Progenitor cell of endocrine pancreas (in vitro differentiated cells): ENCODE measurements at regions not wholly inside any gene's neighbourhood (a gene's known extent, or its start where the extent isn't known, plus 50 kb on each side); places are given as distances from the start of the nearest gene placed in this dataset.
A peak's percentile ranks its signal among the peaks of the same experiment; 100 is the strongest.

ENCODE experiments used
- DNase-seq: peaks from one replicate; pipeline ENCODE4 v3.0.0; 2021; ENCODE audit warnings: low spot score; ENCODE audit not compliant: unreplicated experiment
- H3K27ac Mint-ChIP-seq: 2 replicates; pipeline ENCODE4 v1.8.0; 2021; ENCODE audit warnings: mild to moderate bottlenecking, moderate library complexity, mixed read lengths
- H3K27me3 Mint-ChIP-seq: 2 replicates; pipeline ENCODE4 v1.8.0; 2021; ENCODE audit warnings: mixed read lengths
- H3K36me3 Mint-ChIP-seq: 2 replicates; pipeline ENCODE4 v1.8.0; 2022; ENCODE audit warnings: mixed read lengths; ENCODE audit not compliant: insufficient read depth
- H3K4me1 Mint-ChIP-seq: 2 replicates; pipeline ENCODE4 v1.8.0; 2021; ENCODE audit warnings: low read depth, mixed read lengths
- H3K4me3 Mint-ChIP-seq: 2 replicates; pipeline ENCODE4 v1.8.0; 2021; ENCODE audit warnings: low read depth, mild to moderate bottlenecking, moderate library complexity, mixed read lengths
- H3K9me3 Mint-ChIP-seq: 2 replicates; pipeline ENCODE4 v1.8.0; 2021; ENCODE audit warnings: low read depth, mixed read lengths
- TF ChIP-seq, protein P1 (sequence below): fragments of 200-600 bp; sonication (generic); IDR thresholded peaks from one replicate; pipeline ENCODE4 v1.5.0; 2021; ENCODE audit warnings: antibody characterized with exemption, mild to moderate bottlenecking; ENCODE audit not compliant: unreplicated experiment

DNA sequence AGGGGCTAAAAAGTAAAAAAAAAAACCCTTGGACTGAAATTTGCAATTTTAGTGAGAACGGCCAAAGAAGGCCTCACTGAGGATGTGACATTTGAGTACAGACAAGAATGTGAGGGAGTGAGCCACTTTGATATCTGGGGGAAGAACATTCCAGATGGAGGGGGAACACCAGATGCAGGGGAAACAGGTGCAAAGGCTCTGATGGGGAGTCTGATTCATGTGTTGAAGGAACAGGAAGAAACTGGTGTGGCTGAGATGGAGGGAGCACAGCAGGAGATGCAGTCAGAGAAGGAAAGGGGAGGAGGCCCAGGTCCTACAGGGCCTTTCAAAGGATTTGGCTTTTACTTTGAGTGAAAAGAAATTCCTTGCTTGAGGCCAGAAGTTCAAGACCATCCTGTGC, 615.7 kb upstream of the NRP1 start:
- Mint-ChIP-seq H3K27me3 (peaks cover 3% of the 10 kb centered on the region), H3K27ac (no peak overlapping the region), H3K4me1 (no peaks in the 10 kb centered on the region), H3K4me3 (no peak overlapping the region), H3K9me3 (peaks cover 4% of the 10 kb centered on the region), H3K36me3 (no peaks in the 10 kb centered on the region)
- TF ChIP-seq, protein P1, sequence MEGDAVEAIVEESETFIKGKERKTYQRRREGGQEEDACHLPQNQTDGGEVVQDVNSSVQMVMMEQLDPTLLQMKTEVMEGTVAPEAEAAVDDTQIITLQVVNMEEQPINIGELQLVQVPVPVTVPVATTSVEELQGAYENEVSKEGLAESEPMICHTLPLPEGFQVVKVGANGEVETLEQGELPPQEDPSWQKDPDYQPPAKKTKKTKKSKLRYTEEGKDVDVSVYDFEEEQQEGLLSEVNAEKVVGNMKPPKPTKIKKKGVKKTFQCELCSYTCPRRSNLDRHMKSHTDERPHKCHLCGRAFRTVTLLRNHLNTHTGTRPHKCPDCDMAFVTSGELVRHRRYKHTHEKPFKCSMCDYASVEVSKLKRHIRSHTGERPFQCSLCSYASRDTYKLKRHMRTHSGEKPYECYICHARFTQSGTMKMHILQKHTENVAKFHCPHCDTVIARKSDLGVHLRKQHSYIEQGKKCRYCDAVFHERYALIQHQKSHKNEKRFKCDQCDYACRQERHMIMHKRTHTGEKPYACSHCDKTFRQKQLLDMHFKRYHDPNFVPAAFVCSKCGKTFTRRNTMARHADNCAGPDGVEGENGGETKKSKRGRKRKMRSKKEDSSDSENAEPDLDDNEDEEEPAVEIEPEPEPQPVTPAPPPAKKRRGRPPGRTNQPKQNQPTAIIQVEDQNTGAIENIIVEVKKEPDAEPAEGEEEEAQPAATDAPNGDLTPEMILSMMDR, result no peak
- no peak for DNase-seq

DNA sequence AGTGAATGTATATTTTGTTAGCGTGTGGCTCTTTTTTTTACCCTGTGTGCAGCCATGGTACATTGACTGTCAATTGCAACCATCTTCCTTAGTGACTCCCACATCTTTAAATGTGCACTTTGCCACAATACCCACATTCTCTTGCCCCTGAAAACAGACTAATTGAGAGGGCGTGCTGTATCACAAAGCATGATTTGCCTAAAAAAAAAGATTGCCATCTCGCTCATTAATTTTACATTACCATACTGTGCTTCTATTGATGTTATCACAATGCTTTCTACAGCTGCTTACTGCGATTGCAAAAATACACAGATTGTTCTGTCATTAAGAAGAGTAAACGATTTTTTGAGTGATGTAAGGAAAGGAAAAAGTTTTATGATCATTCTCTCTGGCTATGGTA, 613.1 kb upstream of the NRP1 start:
- Mint-ChIP-seq H3K27ac (no peak overlapping the region), H3K27me3 (peaks cover 3% of the 10 kb centered on the region), H3K4me1 (no peaks in the 10 kb centered on the region), H3K4me3 (no peak overlapping the region), H3K9me3 (peaks cover 4% of the 10 kb centered on the region), H3K36me3 (no peaks in the 10 kb centered on the region)
- no peak for DNase-seq
- TF ChIP-seq, protein P1, result no peak

DNA sequence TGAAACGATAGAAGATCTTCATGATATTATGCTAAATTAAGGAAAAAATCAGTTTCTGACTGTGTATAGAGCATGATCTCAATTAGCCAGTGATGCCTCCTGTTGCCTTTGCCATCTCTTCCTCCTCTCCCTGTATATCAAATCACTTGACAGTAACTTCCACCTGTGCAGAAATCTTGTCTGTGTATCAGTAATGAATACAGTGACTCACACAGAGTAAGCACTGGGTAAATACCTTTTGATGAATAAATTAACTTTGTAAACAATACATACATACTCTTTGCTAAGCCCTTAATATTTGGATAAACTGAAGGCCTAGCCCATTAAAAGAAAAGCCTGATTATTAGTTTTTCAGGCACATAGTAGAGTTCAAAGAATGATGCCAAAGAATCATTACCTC, 610.6 kb upstream of the NRP1 start:
- peaks cover under 1% of the 10 kb centered on the region for H3K27me3 Mint-ChIP-seq
- H3K4me1 Mint-ChIP-seq, result no peaks in the 10 kb centered on the region
- H3K9me3 Mint-ChIP-seq, result peaks cover 4% of the 10 kb centered on the region
- H3K4me3 Mint-ChIP-seq, result no peak overlapping the region
- H3K36me3 Mint-ChIP-seq, result no peaks in the 10 kb centered on the region
- TF ChIP-seq, protein P1, result no peak
- no peak overlapping the region for H3K27ac Mint-ChIP-seq
- DNase-seq, result no peak

DNA sequence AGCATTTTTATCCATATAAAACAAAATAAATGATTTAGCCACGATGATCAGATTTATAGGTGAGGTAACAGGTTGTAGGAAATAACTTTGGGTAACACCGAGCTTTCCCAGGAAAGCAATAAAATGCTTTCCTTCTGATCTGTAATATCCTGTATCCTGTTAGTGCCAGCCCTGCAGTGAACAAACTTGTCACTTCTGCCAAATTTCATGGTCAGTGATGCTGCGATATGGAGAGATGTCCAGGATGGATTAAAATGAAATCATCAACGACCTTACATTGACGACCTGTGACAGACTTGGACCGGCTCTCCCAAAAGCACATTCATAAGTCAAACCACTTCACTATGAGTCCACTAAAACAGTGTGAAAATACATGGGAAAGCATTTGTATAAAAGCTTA, 608.0 kb upstream of the NRP1 start:
- TF ChIP-seq, protein P1, result no peak
- Mint-ChIP-seq H3K27ac (no peak overlapping the region), H3K4me1 (peaks cover 3% of the 10 kb centered on the region), H3K36me3 (no peaks in the 10 kb centered on the region), H3K4me3 (no peak overlapping the region), H3K9me3 (peaks cover 4% of the 10 kb centered on the region), H3K27me3 (no peaks in the 10 kb centered on the region)
- DNase-seq, result no peak

DNA sequence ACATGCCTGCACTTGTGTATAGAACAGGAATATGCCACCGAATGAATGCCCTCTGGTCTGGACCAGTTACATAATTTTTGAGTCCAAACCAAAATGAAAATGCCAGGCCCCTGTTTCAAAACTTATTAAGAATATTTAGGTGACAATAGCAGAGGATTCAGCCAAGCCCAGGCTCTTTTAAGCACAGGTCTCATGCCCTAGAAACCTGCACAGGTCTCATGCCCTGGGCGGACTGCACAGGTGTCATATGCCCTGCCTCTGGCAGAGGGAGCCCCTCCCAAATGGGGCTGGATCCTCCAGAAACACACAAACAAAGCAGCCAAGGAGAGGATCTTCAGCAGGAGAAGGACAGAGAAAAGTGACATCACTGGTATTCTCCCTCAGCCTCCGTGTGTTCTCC, 605.4 kb upstream of the NRP1 start:
- DNase-seq, result no peak
- TF ChIP-seq, protein P1, result peak; percentile 8
- Mint-ChIP-seq H3K36me3 (no peaks in the 10 kb centered on the region), H3K4me1 (peaks cover 16% of the 10 kb centered on the region), H3K27me3 (no peaks in the 10 kb centered on the region), H3K27ac (no peak overlapping the region), H3K9me3 (no peaks in the 10 kb centered on the region), H3K4me3 (no peak overlapping the region)

DNA sequence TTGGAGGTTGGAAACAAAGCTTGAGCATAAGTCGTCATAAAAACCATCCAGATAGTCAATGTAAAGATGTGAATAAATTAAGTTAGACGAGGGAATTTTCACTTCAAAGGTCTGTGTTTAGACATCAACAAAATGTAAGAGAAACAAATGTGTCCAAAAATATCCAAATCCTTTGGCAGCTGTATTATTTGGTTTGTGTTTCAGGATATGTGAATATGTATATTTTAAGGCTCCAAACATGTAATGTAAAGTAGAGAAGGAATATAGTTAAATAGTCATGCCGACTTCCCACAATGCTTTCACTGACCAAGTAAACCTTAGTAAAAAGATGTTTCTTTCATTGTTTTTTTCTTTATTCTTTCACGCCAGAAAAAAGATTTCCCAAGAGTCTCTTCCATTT, 604.9 kb upstream of the NRP1 start:
- H3K27ac Mint-ChIP-seq, result no peak overlapping the region
- DNase-seq, result no peak
- H3K27me3 Mint-ChIP-seq, result no peaks in the 10 kb centered on the region
- no peak overlapping the region for H3K4me3 Mint-ChIP-seq
- TF ChIP-seq, protein P1, result no peak
- H3K4me1 Mint-ChIP-seq, result peaks cover 18% of the 10 kb centered on the region
- H3K9me3 Mint-ChIP-seq, result no peaks in the 10 kb centered on the region
- no peaks in the 10 kb centered on the region for H3K36me3 Mint-ChIP-seq
